ENCODE measurements at regions not wholly inside any gene's neighbourhood (a gene's known extent, or its start where the extent isn't known, plus 50 kb on each side); places are given as distances from the start of the nearest gene placed in this dataset.

- DNase-seq (ENCODE audit: low spot score): peak; percentile 12
- Histone ChIP-seq H3K27me3 (ENCODE audit: control insufficient read depth in 4 of 4, insufficient read depth in 4 of 4, low read length in 3 of 4) (no peaks in the 10 kb centered on the region), H3K9me3 (ENCODE audit: control insufficient read depth in 4 of 4, low read length in 3 of 4) (no peaks in the 10 kb centered on the region), H3K4me1 (ENCODE audit: control insufficient read depth in 4 of 4, insufficient read depth in 4 of 4, low read length in 3 of 4) (no peaks in the 10 kb centered on the region), H3K4me3 (ENCODE audit: low read depth in 1 of 3, low read length in 3 of 3) (no peak overlapping the region), H3K27ac (ENCODE audit: low read depth in 1 of 2, low read length in 2 of 2) (no peak overlapping the region), H3K9ac (ENCODE audit: low read depth in 1 of 2, low read length in 2 of 2) (no peak overlapping the region), H3K36me3 (ENCODE audit: control insufficient read depth in 4 of 4, insufficient read depth in 3 of 4, low read depth in 1 of 4, low read length in 3 of 4) (no peaks in the 10 kb centered on the region)
- TF ChIP-seq RAD21 (IDR thresholded peaks at IDR 0.05) (no peak), SP1 (IDR thresholded peaks at IDR 0.05) (no peak), TAF1 (conservative IDR thresholded peaks at IDR 0.05) (no peak), GABPA (IDR thresholded peaks at IDR 0.05 in 1 of 2, conservative IDR thresholded peaks at IDR 0.05 in 1 of 2) (no peak), FOXA2 (IDR thresholded peaks at IDR 0.05) (no peak), MAX (IDR thresholded peaks at IDR 0.05) (no peak), RXRA (IDR thresholded peaks at IDR 0.05) (no peak), YY1 (IDR thresholded peaks at IDR 0.05) (no peak), NR2F2 (IDR thresholded peaks at IDR 0.05) (no peak), HNF4A (conservative IDR thresholded peaks at IDR 0.05) (no peak), JUND (IDR thresholded peaks at IDR 0.05) (no peak), EGR1 (IDR thresholded peaks at IDR 0.05; ENCODE audit: low read depth in 2 of 2) (no peak)
- TF ChIP-seq, protein P1, sequence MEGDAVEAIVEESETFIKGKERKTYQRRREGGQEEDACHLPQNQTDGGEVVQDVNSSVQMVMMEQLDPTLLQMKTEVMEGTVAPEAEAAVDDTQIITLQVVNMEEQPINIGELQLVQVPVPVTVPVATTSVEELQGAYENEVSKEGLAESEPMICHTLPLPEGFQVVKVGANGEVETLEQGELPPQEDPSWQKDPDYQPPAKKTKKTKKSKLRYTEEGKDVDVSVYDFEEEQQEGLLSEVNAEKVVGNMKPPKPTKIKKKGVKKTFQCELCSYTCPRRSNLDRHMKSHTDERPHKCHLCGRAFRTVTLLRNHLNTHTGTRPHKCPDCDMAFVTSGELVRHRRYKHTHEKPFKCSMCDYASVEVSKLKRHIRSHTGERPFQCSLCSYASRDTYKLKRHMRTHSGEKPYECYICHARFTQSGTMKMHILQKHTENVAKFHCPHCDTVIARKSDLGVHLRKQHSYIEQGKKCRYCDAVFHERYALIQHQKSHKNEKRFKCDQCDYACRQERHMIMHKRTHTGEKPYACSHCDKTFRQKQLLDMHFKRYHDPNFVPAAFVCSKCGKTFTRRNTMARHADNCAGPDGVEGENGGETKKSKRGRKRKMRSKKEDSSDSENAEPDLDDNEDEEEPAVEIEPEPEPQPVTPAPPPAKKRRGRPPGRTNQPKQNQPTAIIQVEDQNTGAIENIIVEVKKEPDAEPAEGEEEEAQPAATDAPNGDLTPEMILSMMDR (IDR thresholded peaks at IDR 0.05; ENCODE audit: low read depth, low read length, missing input control): no peak
- TF ChIP-seq, protein P2, sequence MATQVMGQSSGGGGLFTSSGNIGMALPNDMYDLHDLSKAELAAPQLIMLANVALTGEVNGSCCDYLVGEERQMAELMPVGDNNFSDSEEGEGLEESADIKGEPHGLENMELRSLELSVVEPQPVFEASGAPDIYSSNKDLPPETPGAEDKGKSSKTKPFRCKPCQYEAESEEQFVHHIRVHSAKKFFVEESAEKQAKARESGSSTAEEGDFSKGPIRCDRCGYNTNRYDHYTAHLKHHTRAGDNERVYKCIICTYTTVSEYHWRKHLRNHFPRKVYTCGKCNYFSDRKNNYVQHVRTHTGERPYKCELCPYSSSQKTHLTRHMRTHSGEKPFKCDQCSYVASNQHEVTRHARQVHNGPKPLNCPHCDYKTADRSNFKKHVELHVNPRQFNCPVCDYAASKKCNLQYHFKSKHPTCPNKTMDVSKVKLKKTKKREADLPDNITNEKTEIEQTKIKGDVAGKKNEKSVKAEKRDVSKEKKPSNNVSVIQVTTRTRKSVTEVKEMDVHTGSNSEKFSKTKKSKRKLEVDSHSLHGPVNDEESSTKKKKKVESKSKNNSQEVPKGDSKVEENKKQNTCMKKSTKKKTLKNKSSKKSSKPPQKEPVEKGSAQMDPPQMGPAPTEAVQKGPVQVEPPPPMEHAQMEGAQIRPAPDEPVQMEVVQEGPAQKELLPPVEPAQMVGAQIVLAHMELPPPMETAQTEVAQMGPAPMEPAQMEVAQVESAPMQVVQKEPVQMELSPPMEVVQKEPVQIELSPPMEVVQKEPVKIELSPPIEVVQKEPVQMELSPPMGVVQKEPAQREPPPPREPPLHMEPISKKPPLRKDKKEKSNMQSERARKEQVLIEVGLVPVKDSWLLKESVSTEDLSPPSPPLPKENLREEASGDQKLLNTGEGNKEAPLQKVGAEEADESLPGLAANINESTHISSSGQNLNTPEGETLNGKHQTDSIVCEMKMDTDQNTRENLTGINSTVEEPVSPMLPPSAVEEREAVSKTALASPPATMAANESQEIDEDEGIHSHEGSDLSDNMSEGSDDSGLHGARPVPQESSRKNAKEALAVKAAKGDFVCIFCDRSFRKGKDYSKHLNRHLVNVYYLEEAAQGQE (IDR thresholded peaks at IDR 0.05): no peak
- TF ChIP-seq, protein P3, sequence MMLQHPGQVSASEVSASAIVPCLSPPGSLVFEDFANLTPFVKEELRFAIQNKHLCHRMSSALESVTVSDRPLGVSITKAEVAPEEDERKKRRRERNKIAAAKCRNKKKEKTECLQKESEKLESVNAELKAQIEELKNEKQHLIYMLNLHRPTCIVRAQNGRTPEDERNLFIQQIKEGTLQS (IDR thresholded peaks at IDR 0.05): no peak
- 83% methylated on average over 4 of the region's 4 CpGs for WGBS
Observed at GRCh38 chr1:29593601-29594382, 357.5 kb downstream of the PTPRU start.

- 64% methylated on average over 5 of the region's 5 CpGs for WGBS
Observed at GRCh38 chr1:29592731-29593130, 356.4 kb downstream of the PTPRU start.

More at GRCh38 chr1:29592731-29593130, 356.4 kb downstream of the PTPRU start:
- Histone ChIP-seq H3K36me3 (ENCODE audit: control insufficient read depth in 4 of 4, insufficient read depth in 3 of 4, low read depth in 1 of 4, low read length in 3 of 4) (no peaks in the 10 kb centered on the region), H3K9ac (ENCODE audit: low read depth in 1 of 2, low read length in 2 of 2) (no peak overlapping the region), H3K4me3 (ENCODE audit: low read depth in 1 of 3, low read length in 3 of 3) (no peak overlapping the region), H3K4me1 (ENCODE audit: control insufficient read depth in 4 of 4, insufficient read depth in 4 of 4, low read length in 3 of 4) (no peaks in the 10 kb centered on the region), H3K27ac (ENCODE audit: low read depth in 1 of 2, low read length in 2 of 2) (no peak overlapping the region), H3K27me3 (ENCODE audit: control insufficient read depth in 4 of 4, insufficient read depth in 4 of 4, low read length in 3 of 4) (no peaks in the 10 kb centered on the region), H3K9me3 (ENCODE audit: control insufficient read depth in 4 of 4, low read length in 3 of 4) (no peaks in the 10 kb centered on the region)
- DNase-seq (ENCODE audit: low spot score): peak; percentile 8
- TF ChIP-seq RXRA (IDR thresholded peaks at IDR 0.05): no peak
- TF ChIP-seq YY1 (IDR thresholded peaks at IDR 0.05): no peak
- TF ChIP-seq, protein P2 (IDR thresholded peaks at IDR 0.05): no peak
- TF ChIP-seq FOXA2 (IDR thresholded peaks at IDR 0.05): no peak
- no peak for TF ChIP-seq MAX (IDR thresholded peaks at IDR 0.05)
- TF ChIP-seq JUND (IDR thresholded peaks at IDR 0.05): no peak
- no peak for TF ChIP-seq GABPA (IDR thresholded peaks at IDR 0.05 in 1 of 2, conservative IDR thresholded peaks at IDR 0.05 in 1 of 2)
- no peak for TF ChIP-seq SP1 (IDR thresholded peaks at IDR 0.05)
